HG03565 (cell line): ENCODE measurements at regions not wholly inside any gene's neighbourhood (a gene's known extent, or its start where the extent isn't known, plus 50 kb on each side); places are given as distances from the start of the nearest gene placed in this dataset.

ENCODE experiments used
- ATAC-seq: cut with Tn5 transposase; IDR thresholded peaks from one replicate; pipeline ENCODE4 v1.9.1; 2021; ENCODE audit warnings: mild to moderate bottlenecking, moderate library complexity; ENCODE audit not compliant: unreplicated experiment

GRCh38 chr2:221050020-221050795 is 521.9 kb downstream of the EPHA4 start:
- ATAC-seq = no peak

GRCh38 chr2:221051162-221051561 is 520.9 kb downstream of the EPHA4 start:
- ATAC-seq = no peak

- no peak for ATAC-seq
These were observed 511.7 kb downstream of the EPHA4 start for GRCh38 chr2:221060376-221060775.

GRCh38 chr2:221063568-221063967 is 508.5 kb downstream of the EPHA4 start:
- ATAC-seq = no peak

GRCh38 chr2:221064058-221064854 is 507.8 kb downstream of the EPHA4 start:
- no peak for ATAC-seq

GRCh38 chr2:221064880-221065279 is 507.2 kb downstream of the EPHA4 start:
- no peak for ATAC-seq

GRCh38 chr2:221068123-221068522 is 504.0 kb downstream of the EPHA4 start:
- no peak for ATAC-seq

GRCh38 chr2:221070106-221070505 is 502.0 kb downstream of the EPHA4 start:
- no peak for ATAC-seq

GRCh38 chr2:221073326-221074049 is 498.6 kb downstream of the EPHA4 start:
- no peak for ATAC-seq

- ATAC-seq = no peak
These were observed 497.9 kb downstream of the EPHA4 start for GRCh38 chr2:221074238-221074637.

- ATAC-seq = no peak
These were observed 496.9 kb downstream of the EPHA4 start for GRCh38 chr2:221075203-221075602.

GRCh38 chr2:221077251-221077650 is 494.9 kb downstream of the EPHA4 start:
- no peak for ATAC-seq

GRCh38 chr2:221077799-221078198 is 494.3 kb downstream of the EPHA4 start:
- ATAC-seq = no peak

- ATAC-seq = no peak
These were observed 486.7 kb downstream of the EPHA4 start for GRCh38 chr2:221085341-221085900.

- ATAC-seq = no peak
These were observed 486.2 kb downstream of the EPHA4 start for GRCh38 chr2:221085936-221086335.

- no peak for ATAC-seq
These were observed 484.3 kb downstream of the EPHA4 start for GRCh38 chr2:221087779-221088178.

GRCh38 chr2:221088506-221088905 is 483.6 kb downstream of the EPHA4 start:
- ATAC-seq = no peak

- no peak for ATAC-seq
These were observed 476.7 kb downstream of the EPHA4 start for GRCh38 chr2:221095356-221095755.

- ATAC-seq = no peak
These were observed 475.2 kb downstream of the EPHA4 start for GRCh38 chr2:221096706-221097567.

- no peak for ATAC-seq
These were observed 474.6 kb downstream of the EPHA4 start for GRCh38 chr2:221097568-221097915.
